ENCODE measurements at regions not wholly inside any gene's neighbourhood (a gene's known extent, or its start where the extent isn't known, plus 50 kb on each side); places are given as distances from the start of the nearest gene placed in this dataset.

- H3K4me3 ChIP-seq (replicated peaks in 1 of 2; ENCODE audit: low read depth in 1 of 2, low read length in 2 of 2), result no peak overlapping the region
- no TSS peak for BruUV-seq (replicated peaks)
- RAD21 ChIA-PET (ENCODE audit: low non-redundant PET in 1 of 2, low total read pairs in 2 of 2, uncharacterized antibody in 2 of 2, unreplicated experiment in 2 of 2), result no interaction called here
- no peak overlapping the region for H2AFZ ChIP-seq (ENCODE audit: low read depth, low read length, poor library complexity, severe bottlenecking)
- CTCF ChIA-PET, result no interaction called here
- H3K4me1 ChIP-seq (ENCODE audit: control insufficient read depth in 1 of 2, insufficient read depth in 2 of 2, low read length in 2 of 2), result peaks cover 0 to 5% of the 10 kb centered on the region in 2 experiments; a peak in 1 of 4 replicates
- no peaks in the 10 kb centered on the region for H4K20me1 ChIP-seq (ENCODE audit: insufficient read depth)
- intact Hi-C loops (cut with micrococcal nuclease), result no loop called here
- H3K27me3 ChIP-seq (ENCODE audit: insufficient read depth, low read length), result 0 out of 2 replicates have a peak, but pooled peaks cover 4% of the 10 kb centered on the region
- no peaks in the 10 kb centered on the region for H3K79me2 ChIP-seq (ENCODE audit: insufficient read depth, low read length)
- no peaks in the 10 kb centered on the region for H3K9me2 ChIP-seq (ENCODE audit: insufficient read depth)
- ATAC-seq, result no peak
- DNase-seq (ENCODE audit: low read depth, low spot score), result no peak
- TF ChIP-seq TCF7L2 (IDR thresholded peaks at IDR 0.05; ENCODE audit: borderline replicate concordance, extremely low read depth, insufficient read depth, insufficient read length) (no peak), EZH2 (IDR thresholded peaks at IDR 0.05) (no peak), SIN3A (IDR thresholded peaks at IDR 0.05; ENCODE audit: low read depth) (no peak), FOSL1 (IDR thresholded peaks at IDR 0.05; ENCODE audit: low read depth) (no peak), SRF (IDR thresholded peaks at IDR 0.05; ENCODE audit: low read depth) (no peak), YY1 (IDR thresholded peaks at IDR 0.05; ENCODE audit: extremely low read depth, insufficient replicate concordance, low read depth, low read length) (no peak), EGR1 (IDR thresholded peaks at IDR 0.05; ENCODE audit: low read depth) (no peak), ZBTB33 (IDR thresholded peaks at IDR 0.05; ENCODE audit: extremely low read depth, insufficient replicate concordance, low read length) (no peak), ZFX (IDR thresholded peaks at IDR 0.05) (no peak), JUND (IDR thresholded peaks at IDR 0.05) (no peak)
- H3K9ac ChIP-seq (ENCODE audit: low read length), result no peak overlapping the region
- no peak overlapping the region for H3K27ac ChIP-seq (ENCODE audit: low read depth, low read length)
- no peak overlapping the region for H3K4me2 ChIP-seq (ENCODE audit: low read length)
- H3K36me3 ChIP-seq (ENCODE audit: control insufficient read depth in 1 of 2, insufficient read depth in 2 of 2, low read length in 2 of 2), result no peaks in the 10 kb centered on the region
- H3K9me3 ChIP-seq (ENCODE audit: control insufficient read depth in 1 of 2, insufficient read depth in 1 of 2, low read depth in 1 of 2, low read length in 2 of 2), result no peaks in the 10 kb centered on the region
- POLR2A ChIA-PET, result no interaction called here
Measured at GRCh38 chr10:28781296-28781695, 104.0 kb downstream of the BAMBI start.

Measured in HCT116 (cell line).